Trophoblast cell (in vitro differentiated cells and primary cell): ENCODE measurements at regions not wholly inside any gene's neighbourhood (a gene's known extent, or its start where the extent isn't known, plus 50 kb on each side); places are given as distances from the start of the nearest gene placed in this dataset.
A peak's percentile ranks its signal among the peaks of the same experiment; 100 is the strongest.

Experiments
- DNase-seq, 2 donors: peaks; one replicate each; pipeline ENCODE4 v3.0.0-alpha.2; 2016
- H2AFZ ChIP-seq: 2 replicates; pipeline ENCODE4 v1.6.1; 2013; ENCODE audit warnings: low read length, moderate library complexity, mild to moderate bottlenecking; ENCODE audit not compliant: insufficient read depth, poor library complexity
- H2AK5ac ChIP-seq: 2 replicates; pipeline ENCODE4 v1.6.1; 2013; ENCODE audit warnings: mild to moderate bottlenecking, low read length
- H2BK120ac ChIP-seq: 2 replicates; pipeline ENCODE4 v1.6.1; 2013; ENCODE audit warnings: low read length, mild to moderate bottlenecking, moderate library complexity; ENCODE audit not compliant: insufficient read depth, poor library complexity
- H2BK12ac ChIP-seq: 2 replicates; pipeline ENCODE4 v1.6.1; 2013; ENCODE audit warnings: mild to moderate bottlenecking, low read length, moderate library complexity
- H2BK5ac ChIP-seq: 2 replicates; pipeline ENCODE4 v1.6.1; 2013; ENCODE audit warnings: low read length, low read depth, moderate library complexity, mild to moderate bottlenecking; ENCODE audit not compliant: poor library complexity
- H3K14ac ChIP-seq: 2 replicates; pipeline ENCODE4 v1.6.1; 2013; ENCODE audit warnings: mild to moderate bottlenecking, low read length
- H3K18ac ChIP-seq: 2 replicates; pipeline ENCODE4 v1.6.1; 2013; ENCODE audit warnings: mild to moderate bottlenecking, low read length
- H3K23ac ChIP-seq: 2 replicates; pipeline ENCODE4 v1.6.1; 2013; ENCODE audit warnings: low read length
- H3K27ac ChIP-seq: 2 replicates; pipeline ENCODE4 v1.5.1; 2013; ENCODE audit warnings: low read depth, mild to moderate bottlenecking, inconsistent platforms, low read length, moderate library complexity
- H3K27me3 ChIP-seq: 2 replicates; pipeline ENCODE4 v1.6.1; 2013; ENCODE audit warnings: inconsistent platforms, mild to moderate bottlenecking, low read length, moderate library complexity; ENCODE audit not compliant: insufficient read depth
- H3K36me3 ChIP-seq, 2 experiments: 1 replicate in 1 of 2; 2 replicates in 1 of 2; pipeline ENCODE4 v1.6.1; 2013; ENCODE audit warnings: low read length in 2 of 2, mild to moderate bottlenecking in 2 of 2, moderate library complexity in 1 of 2; ENCODE audit not compliant: insufficient read depth in 2 of 2, control insufficient read depth in 1 of 2
- H3K4ac ChIP-seq: 2 replicates; pipeline ENCODE4 v1.6.1; 2013; ENCODE audit warnings: low read depth, mild to moderate bottlenecking, low read length, moderate library complexity
- H3K4me1 ChIP-seq, 2 experiments: 1 replicate in 1 of 2; 2 replicates in 1 of 2; pipeline ENCODE4 v1.6.1; 2013; ENCODE audit warnings: low read length in 2 of 2, mild to moderate bottlenecking in 2 of 2, moderate library complexity in 1 of 2; ENCODE audit not compliant: insufficient read depth in 2 of 2, control insufficient read depth in 1 of 2
- H3K4me2 ChIP-seq: 2 replicates; pipeline ENCODE4 v1.6.1; 2013; ENCODE audit warnings: inconsistent platforms, mild to moderate bottlenecking, low read length, moderate library complexity
- H3K4me3 ChIP-seq: 2 replicates; pipeline ENCODE4 v1.5.1; 2013; ENCODE audit warnings: mild to moderate bottlenecking, low read depth, low read length, inconsistent platforms
- H3K79me1 ChIP-seq: one replicate; pipeline ENCODE4 v1.6.1; 2013; ENCODE audit warnings: low read length
- H3K79me2 ChIP-seq: 2 replicates; pipeline ENCODE4 v1.6.1; 2013; ENCODE audit warnings: low read length, mild to moderate bottlenecking; ENCODE audit not compliant: control insufficient read depth, insufficient read depth, poor library complexity
- H3K9ac ChIP-seq: 2 replicates; pipeline ENCODE4 v1.6.1; 2013; ENCODE audit warnings: mild to moderate bottlenecking, low read length
- H3K9me3 ChIP-seq: 2 replicates; pipeline ENCODE4 v1.6.1; 2013; ENCODE audit warnings: low read depth, mild to moderate bottlenecking, control low read depth, inconsistent platforms, low read length; ENCODE audit not compliant: insufficient read depth
- H4K12ac ChIP-seq: 2 replicates; pipeline ENCODE4 v1.6.1; 2013; ENCODE audit warnings: low read depth, mild to moderate bottlenecking, low read length, moderate library complexity
- H4K8ac ChIP-seq: 2 replicates; pipeline ENCODE4 v1.6.1; 2013; ENCODE audit warnings: low read depth, mild to moderate bottlenecking, low read length, moderate library complexity
- H4K91ac ChIP-seq: one replicate; pipeline ENCODE4 v1.6.1; 2013; ENCODE audit warnings: low read depth, mild to moderate bottlenecking, low read length, moderate library complexity
- WGBS: extraction: QIAGEN DNeasy Blood & Tissue Kit; methylation state at CpG from one replicate; pipeline ENCODE4 v1.1.7; 2013; ENCODE audit warnings: missing lambda C conversion rate; ENCODE audit not compliant: insufficient read length, insufficient coverage; ENCODE audit errors: extremely low coverage; 5-methylcytosine and 5-hydroxymethylcytosine counted together

GRCh38 chr3:99242271-99242670 lies 340.8 kb upstream of the DCBLD2 start:
- Histone ChIP-seq H2BK12ac (no peak overlapping the region), H3K14ac (no peak overlapping the region), H2BK5ac (no peak overlapping the region), H4K91ac (no peak overlapping the region), H3K23ac (no peak overlapping the region), H3K36me3 (no peaks in the 10 kb centered on the region), H3K9me3 (no peaks in the 10 kb centered on the region), H3K9ac (no peak overlapping the region), H3K4ac (no peak overlapping the region), H3K18ac (no peak overlapping the region), H3K79me2 (peaks cover 2% of the 10 kb centered on the region), H4K8ac (no peak overlapping the region), H3K27ac (no peak overlapping the region), H3K4me2 (no peak overlapping the region), H3K4me3 (no peak overlapping the region), H2BK120ac (no peak overlapping the region), H3K79me1 (no peaks in the 10 kb centered on the region), H4K12ac (no peak overlapping the region), H2AFZ (no peak overlapping the region), H3K27me3 (no peaks in the 10 kb centered on the region), H3K4me1 (no peaks in the 10 kb centered on the region), H2AK5ac (no peak overlapping the region)
- peak; percentile 42 to 77 for DNase-seq
- WGBS, result no CpG with 5 or more reads among the region's 2 CpGs

GRCh38 chr3:99240700-99241099 lies 339.2 kb upstream of the DCBLD2 start:
- H3K9me3 ChIP-seq, result no peaks in the 10 kb centered on the region
- H2AFZ ChIP-seq, result no peak overlapping the region
- no peaks in the 10 kb centered on the region for H3K36me3 ChIP-seq
- H3K4me3 ChIP-seq, result no peak overlapping the region
- H2AK5ac ChIP-seq, result no peak overlapping the region
- H3K18ac ChIP-seq, result no peak overlapping the region
- no peak for DNase-seq
- H4K12ac ChIP-seq, result no peak overlapping the region
- no peak overlapping the region for H2BK120ac ChIP-seq
- no peak overlapping the region for H3K23ac ChIP-seq
- H4K91ac ChIP-seq, result no peak overlapping the region
- H3K79me2 ChIP-seq, result peaks cover 2% of the 10 kb centered on the region
- H3K4me1 ChIP-seq, result no peaks in the 10 kb centered on the region
- no peak overlapping the region for H3K27ac ChIP-seq
- no peak overlapping the region for H2BK12ac ChIP-seq
- no peak overlapping the region for H3K14ac ChIP-seq
- no peaks in the 10 kb centered on the region for H3K79me1 ChIP-seq
- no CpG with 5 or more reads among the region's 2 CpGs for WGBS
- H4K8ac ChIP-seq, result no peak overlapping the region
- no peak overlapping the region for H3K4me2 ChIP-seq
- no peak overlapping the region for H3K9ac ChIP-seq
- H2BK5ac ChIP-seq, result no peak overlapping the region
- no peak overlapping the region for H3K4ac ChIP-seq
- no peaks in the 10 kb centered on the region for H3K27me3 ChIP-seq

- no peak overlapping the region for H3K18ac ChIP-seq
- H3K4me3 ChIP-seq, result no peak overlapping the region
- no peak overlapping the region for H2AK5ac ChIP-seq
- no peak overlapping the region for H4K91ac ChIP-seq
- H3K23ac ChIP-seq, result no peak overlapping the region
- no peaks in the 10 kb centered on the region for H3K36me3 ChIP-seq
- peak in 1 of 2 donors; percentile 33 for DNase-seq
- H3K4me2 ChIP-seq, result no peak overlapping the region
- no peaks in the 10 kb centered on the region for H3K9me3 ChIP-seq
- H3K79me2 ChIP-seq, result peaks cover 1% of the 10 kb centered on the region
- H3K27me3 ChIP-seq, result no peaks in the 10 kb centered on the region
- H3K4ac ChIP-seq, result no peak overlapping the region
- H4K8ac ChIP-seq, result no peak overlapping the region
- no peak overlapping the region for H2BK5ac ChIP-seq
- H3K27ac ChIP-seq, result no peak overlapping the region
- H2AFZ ChIP-seq, result no peak overlapping the region
- no peaks in the 10 kb centered on the region for H3K79me1 ChIP-seq
- no peaks in the 10 kb centered on the region for H3K4me1 ChIP-seq
- no peak overlapping the region for H3K9ac ChIP-seq
- H2BK120ac ChIP-seq, result no peak overlapping the region
- no peak overlapping the region for H4K12ac ChIP-seq
- H2BK12ac ChIP-seq, result no peak overlapping the region
- H3K14ac ChIP-seq, result no peak overlapping the region
Observed at GRCh38 chr3:99236576-99236975, 335.1 kb upstream of the DCBLD2 start.

GRCh38 chr3:99232696-99233095 lies 331.2 kb upstream of the DCBLD2 start:
- Histone ChIP-seq H2AK5ac (no peak overlapping the region), H3K27me3 (no peaks in the 10 kb centered on the region), H3K4me2 (no peak overlapping the region), H3K4me3 (no peak overlapping the region), H4K8ac (no peak overlapping the region), H3K23ac (no peak overlapping the region), H2BK12ac (no peak overlapping the region), H4K12ac (no peak overlapping the region), H3K36me3 (no peaks in the 10 kb centered on the region), H3K79me2 (no peaks in the 10 kb centered on the region), H4K91ac (no peak overlapping the region), H3K4ac (no peak overlapping the region), H3K79me1 (no peaks in the 10 kb centered on the region), H3K18ac (no peak overlapping the region), H3K9me3 (no peaks in the 10 kb centered on the region), H2BK120ac (no peak overlapping the region), H3K27ac (no peak overlapping the region), H3K4me1 (no peaks in the 10 kb centered on the region), H3K14ac (no peak overlapping the region), H3K9ac (no peak overlapping the region), H2BK5ac (no peak overlapping the region), H2AFZ (no peak overlapping the region)
- no CpG with 5 or more reads among the region's 1 CpG for WGBS
- no peak for DNase-seq
